ENCODE measurements at regions not wholly inside any gene's neighbourhood (a gene's known extent, or its start where the extent isn't known, plus 50 kb on each side); places are given as distances from the start of the nearest gene placed in this dataset.
"Not testable (repeated sequence)": the region's sequence is repeated elsewhere in the genome, so short reads cannot be mapped to it uniquely, and the experiment has no call there.

DNA sequence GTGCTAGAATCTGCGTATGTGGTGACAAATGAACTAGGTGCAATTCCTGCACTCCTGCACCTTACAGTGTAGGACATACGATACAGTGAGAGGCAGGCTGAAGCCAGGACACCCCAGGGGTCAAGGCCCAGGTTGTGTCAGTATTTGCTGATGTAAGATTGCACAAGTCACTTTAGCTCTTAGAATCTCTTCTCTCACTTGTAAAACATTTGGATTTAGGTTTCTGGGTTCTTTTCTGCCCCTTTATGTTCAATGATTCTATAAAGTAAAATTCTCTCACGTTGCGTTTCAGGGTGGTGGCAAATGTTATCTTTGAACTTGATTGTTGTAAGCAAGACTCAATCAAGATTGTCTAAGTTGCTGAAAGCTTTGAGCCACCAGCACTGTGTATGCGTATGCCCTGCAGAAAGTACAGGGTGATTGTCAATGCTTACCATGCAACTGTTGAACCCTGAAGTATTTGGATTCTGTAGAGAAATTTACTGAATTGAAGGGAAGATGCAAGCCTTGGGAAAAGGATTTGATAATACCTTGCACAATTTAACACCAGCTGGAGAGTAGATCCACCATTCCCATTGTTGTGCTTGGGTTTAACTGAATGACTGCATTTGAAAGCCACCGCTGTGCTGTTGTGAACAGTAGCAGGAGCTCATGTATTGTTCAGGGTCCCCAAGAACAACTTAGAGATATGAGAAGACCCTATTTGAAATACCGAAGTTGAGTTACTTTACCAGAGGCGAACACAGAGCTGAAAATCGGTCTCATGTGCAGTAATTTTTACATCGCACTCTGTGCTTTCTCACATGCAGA lies 106.1 kb upstream of the CITED2 start:
- no peak for DNase-seq

DNA sequence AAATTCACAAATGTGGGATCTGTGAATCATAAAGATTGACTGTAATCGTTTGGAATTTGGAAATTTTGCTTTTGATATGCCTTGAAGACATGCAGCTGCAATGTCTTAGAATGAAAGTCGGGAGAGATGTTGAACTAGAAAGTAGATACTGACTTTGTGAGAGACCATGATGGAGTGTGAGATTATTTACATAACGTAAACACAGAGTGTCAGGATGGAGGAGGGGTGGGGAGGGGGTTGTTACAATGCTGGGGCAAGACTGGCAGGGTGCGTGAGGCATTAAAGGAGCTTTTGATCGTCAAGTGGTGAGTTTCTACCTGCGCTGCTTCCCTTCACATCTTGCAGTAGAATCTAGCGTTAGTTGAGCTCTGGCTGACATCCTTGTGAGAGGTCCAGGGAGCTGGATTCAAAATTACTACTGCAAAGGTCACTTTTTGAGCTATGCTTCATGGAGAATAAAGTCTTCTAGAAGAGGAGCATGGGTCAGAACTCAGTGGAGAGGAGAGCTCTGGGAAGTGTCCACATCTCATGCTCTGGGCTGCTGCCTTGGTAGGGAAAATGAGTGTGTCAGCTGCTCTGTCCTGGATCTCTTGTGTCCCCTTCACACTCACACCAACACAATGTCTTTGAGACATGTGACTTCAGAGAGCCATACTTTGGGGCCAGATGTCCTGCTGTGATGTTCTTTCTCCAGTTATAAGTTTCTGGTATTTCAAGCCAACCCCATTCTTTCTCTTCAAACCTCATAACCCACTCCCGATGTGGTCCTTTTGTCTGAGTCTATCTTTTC lies 105.2 kb upstream of the CITED2 start:
- no peak for DNase-seq

DNA sequence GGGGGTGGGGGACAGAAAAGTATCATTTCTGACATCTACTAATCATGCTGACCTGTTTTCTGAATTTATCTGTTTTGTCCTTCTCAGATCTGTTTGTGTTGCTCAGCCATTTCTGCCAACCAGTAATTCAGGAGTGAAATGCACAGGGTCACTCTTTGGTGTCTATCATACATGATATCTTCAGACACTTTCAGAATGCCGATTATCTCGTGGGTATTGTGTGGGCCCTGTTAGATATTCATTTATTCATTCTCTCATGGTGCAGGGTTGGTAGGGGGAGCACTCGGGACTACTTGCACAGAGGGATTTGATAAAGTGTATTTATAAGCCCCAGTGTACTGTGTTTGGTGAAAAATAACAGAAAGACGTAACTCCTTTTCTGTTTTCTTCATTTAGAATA lies 101.2 kb upstream of the CITED2 start:
- DNase-seq: no peak

DNA sequence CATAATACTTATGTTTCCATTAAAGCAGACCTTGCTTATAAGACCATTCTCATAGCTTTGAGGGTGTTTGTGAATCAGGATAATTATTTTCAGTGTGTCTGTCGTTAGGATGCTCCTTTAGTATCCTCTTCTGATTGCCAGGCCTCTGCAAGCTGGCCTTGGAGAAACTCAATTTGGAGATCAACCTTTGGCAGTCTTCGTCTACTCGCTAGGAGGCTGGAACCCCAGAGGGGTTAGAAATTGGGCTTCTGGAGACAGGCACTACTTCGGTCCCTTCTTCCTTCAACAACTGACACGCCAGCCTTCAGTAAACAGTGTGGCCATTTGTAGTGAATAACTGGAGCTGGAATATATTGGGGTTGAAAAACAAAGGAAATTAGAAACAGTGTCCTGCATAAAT lies 100.8 kb upstream of the CITED2 start:
- DNase-seq: no peak

DNA sequence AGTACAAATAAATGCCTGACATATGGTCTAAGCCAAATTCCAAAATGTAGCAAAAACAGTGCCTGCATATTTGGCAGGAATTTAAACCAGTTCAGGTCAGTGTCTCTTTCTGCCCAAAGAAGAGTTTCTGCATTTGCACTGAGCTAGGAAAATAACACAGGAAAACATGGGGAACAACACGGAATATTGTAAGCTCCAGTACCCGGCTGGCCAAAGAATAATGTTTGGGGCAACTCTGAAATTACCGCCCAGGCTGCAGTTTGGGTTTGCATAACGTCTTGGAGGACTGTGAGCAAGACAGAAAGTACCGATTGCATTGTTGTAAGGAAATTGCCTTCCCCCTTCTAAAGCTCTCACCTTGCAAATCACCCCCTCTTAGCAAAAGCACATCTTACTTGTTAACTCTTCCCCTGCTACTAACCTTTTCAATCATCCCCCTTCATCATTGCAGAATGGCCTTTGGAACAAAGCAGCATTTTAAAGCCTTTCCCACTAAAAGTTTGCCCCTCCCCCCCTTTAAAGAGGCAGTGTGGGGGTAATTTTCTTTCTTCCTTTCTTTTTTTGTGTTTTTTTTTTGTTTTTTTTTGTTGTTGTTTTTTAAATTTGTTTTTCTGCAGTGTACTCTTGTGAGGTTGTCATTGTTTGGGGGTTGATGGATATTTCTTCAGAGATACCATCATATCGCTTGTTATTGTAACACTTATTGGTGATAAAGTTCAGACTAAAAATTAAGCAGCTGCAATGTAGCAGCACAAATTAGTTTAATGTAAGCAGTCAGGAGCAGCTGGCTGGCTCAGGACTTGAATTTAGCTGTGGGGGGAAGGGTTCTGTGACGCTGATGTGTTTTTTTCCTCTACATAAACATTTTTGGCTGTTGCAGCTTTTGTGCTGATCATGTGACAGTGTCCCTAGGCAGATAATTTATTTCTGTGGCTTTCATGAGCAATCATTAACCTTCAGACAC lies 100.0 kb upstream of the CITED2 start:
- DNase-seq: no peak

DNA sequence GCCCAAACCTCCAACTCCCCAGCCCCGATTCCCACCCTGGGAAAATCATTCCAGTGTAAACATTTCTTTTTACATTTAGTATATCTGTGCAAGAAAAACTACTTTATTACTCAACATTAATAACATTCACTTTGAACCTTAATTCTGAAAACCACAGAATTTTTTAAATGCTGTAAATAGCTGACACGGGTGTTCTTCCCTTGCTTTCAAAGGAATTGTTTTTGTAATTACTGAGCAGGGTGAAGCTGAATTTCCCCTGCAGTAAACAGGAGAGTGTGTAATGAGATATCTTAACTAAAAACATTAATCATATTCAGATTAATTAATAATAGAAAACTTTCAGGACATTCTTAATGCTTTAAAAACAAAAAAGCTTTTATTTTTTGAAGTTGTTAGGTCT lies 99.3 kb upstream of the CITED2 start:
- no peak for DNase-seq

GRCh38 chr6:139473231-139473701 lies 98.8 kb upstream of the CITED2 start:
- DNase-seq: no peak

DNA sequence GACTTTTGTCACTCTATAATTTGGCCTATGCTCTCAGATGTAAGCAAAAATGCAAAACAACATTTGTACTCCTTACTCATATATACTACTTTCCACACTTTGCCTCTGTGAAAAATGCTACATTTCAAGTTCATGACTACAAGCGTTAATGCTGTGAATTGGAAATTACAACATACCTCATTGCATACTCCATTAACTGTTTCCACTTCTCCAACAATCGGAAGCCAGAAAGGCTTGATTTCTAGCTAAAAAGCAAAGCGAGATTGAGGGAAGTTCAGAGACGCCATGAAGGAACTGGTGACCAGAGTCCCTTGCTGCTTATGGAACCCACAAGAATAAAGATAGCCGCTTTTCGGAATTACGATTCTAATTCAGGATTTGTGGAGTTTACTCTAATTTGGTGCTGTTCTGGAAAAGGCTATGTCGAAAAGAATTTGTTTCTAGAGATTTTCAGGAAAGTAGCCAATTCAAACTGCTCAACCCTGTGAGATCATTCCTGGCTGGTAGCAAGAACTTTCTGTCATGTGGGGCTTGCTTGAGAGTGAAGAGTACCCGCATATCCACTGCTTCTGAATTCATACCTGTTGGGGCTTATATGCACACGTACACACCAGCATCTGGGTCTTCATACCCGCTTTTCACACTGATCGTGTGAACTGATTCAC lies 98.0 kb upstream of the CITED2 start:
- no peak for DNase-seq

GRCh38 chr6:139470997-139471396 lies 96.5 kb upstream of the CITED2 start:
- DNase-seq: no peak

DNA sequence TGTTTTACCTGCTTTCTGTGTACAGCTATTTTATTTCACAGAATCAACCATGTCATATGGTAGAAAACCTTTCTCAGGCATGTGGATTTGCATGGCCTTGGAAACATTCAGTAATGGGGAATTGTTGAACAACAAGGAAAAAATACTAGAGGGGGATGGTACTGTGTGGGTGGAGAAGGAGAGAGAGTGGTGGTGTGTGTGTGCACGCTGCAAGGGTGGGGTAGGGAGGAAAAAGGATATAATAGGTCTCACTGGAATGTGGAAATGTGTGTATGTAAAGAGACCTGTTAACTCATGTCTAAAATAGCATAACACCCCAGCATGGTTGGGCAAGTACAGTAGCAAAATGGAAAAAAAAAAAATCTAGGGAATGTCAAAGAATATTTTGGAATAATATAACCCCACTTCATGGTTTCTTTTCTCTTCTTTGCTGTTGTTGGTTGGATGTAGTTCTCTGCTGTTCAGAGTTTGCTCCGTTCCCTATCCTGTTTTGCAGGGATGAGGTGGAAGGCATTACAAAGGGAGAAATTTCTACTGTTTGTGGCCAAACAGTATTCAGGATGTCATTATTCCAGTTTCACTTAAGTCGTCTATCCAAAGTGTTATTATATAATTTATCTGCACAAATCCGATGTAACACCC lies 93.9 kb upstream of the CITED2 start:
- no peak for DNase-seq

DNA sequence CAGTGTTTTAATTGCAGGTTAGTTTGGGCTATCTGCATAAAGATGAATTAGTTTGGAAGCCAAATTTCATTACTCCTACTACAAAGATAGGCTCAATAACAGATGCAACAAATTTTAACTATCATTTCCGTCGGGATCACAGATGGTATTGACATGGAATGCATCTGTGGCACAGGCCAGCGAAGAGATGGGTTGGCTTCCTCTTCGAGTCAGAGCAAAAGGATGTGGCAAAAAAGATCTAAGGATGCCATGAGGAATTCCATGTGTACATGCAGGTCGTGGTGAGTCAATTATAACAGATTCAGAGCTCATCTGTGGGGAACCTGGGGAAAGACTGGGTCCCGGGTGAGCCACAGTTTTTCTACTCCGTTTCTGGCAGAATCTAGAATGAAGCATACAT lies 83.0 kb upstream of the CITED2 start:
- no peak for DNase-seq

GRCh38 chr6:139452148-139452876 lies 77.9 kb upstream of the CITED2 start:
- no peak for DNase-seq

GRCh38 chr6:139449611-139450000 lies 75.2 kb upstream of the CITED2 start:
- DNase-seq: no peak

DNA sequence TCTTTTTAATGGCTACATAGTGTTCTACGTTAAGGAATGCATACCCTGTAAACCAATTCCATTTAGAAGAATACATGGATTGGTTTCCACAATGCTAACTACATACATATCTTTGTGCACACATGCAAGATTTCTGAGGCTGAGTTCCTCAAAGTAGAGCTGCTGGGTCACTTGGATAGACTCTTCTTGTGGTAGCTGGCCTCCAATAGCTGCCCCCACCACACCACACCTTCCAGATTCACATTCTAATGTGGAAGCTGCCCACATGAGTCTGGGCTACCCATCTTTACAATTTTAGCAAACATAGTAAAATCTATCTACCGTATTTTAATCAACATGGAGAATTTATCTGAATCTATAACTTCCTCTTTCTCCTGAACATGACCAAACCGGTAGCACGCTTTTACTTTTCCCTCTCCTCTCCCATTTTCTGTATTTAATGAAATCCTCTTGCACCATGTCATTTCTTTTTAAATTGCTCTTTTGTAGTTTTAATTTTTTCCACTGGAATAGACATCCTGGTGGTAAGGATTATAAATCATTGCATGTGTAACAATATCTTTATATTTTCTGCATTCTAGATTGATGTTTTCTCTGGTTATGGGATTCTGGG lies 74.7 kb upstream of the CITED2 start:
- no peak for DNase-seq

- DNase-seq: no peak
These were observed 73.7 kb upstream of the CITED2 start for GRCh38 chr6:139448051-139448649.

DNA sequence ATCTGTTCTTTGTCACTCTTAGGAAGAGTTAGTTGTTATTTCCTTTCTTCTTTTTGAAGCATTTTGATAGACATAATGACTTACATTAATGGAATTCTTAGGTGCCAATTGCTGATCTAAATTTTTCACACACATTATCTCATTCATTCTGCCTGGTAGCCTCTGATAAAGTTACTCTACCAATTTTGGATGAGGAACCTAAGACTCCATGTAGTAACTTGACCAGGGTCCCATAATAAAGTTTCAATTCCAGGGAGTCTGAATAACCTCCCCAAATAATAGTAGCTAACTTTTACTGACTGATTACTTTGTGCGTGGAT lies 73.2 kb upstream of the CITED2 start:
- no peak for DNase-seq

DNA sequence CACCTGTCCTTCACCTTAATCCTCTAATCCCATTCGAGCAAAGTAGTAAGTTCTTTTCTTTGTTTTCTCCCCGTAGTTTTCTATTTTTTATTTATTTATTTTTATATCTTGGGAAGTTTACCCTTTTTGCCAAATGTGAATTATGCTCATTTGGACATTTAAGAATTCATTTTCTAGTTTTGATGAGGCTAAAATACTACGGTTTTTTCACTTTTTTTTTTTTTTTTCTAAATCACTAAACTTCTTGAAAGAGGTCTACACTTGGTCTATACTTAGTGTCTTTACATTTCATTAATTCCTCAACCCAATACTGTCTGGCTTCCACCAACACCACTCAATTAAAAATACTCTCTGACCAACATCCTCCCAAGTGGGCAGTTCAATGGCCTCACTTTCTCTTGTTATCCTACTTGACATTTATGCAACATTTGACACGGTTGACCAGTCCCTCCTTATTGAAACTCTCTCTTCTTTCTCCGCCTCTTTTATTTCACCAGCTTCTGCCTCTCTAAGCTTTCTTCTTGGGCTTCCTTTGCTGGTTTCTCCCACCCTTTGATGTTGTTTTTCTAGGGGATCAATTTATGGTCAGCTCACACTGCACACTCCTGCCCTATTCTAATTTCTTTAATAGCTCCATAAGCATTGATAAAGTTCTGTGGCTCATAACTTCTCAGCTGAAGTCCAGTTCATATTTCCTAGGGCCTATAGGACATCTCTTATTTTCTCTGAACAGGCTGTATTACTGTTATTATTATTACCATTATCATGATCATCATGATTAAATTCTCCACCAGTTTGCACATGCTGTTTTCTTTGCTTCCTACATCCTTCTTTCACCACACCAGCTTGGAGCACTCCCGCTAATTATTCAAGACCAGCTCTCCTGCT lies 72.6 kb upstream of the CITED2 start:
- no peak for DNase-seq

DNA sequence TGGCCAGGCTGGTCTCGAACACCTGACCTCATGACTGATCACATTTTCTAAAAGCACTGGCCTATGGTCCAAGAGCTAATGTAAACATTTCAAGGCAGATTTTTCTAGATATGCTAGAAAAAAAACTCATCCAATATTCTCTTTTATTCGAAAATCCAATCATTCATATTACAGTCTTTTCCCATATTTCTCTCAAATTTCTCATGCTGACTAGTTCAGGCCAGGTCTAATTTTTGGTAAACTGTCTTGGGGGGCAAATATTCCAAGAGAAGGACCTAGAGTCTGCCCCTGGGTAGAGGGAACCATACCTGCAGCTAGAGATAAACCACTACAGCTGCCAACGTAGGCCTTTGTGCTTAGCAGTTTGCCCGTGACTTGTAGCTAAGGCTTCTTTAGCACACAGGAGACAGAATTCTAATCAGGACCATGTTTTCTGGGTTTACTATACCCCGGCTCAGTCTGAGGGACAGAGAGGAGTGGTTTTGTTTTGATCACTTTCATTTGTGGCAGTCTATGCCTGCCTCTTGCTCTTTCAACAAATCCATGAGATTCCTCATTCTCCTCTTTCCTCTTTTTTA lies 71.8 kb upstream of the CITED2 start:
- DNase-seq: no peak

GRCh38 chr6:139444273-139444787 lies 69.9 kb upstream of the CITED2 start:
- DNase-seq: not testable (repeated sequence)

Data from NCI-H2029 treated with DMSO at 0.1 percent for 48 hours (cell line).